Brain microvascular endothelial cell (primary cell): ENCODE measurements at regions not wholly inside any gene's neighbourhood (a gene's known extent, or its start where the extent isn't known, plus 50 kb on each side); places are given as distances from the start of the nearest gene placed in this dataset.

Experiments used
- DNase-seq: peaks from one replicate; pipeline ENCODE4 v3.0.0-alpha.2; 2020
- H3K27ac ChIP-seq: fragments of 250-450 bp; sonication (Bioruptor Pico); 2 replicates; pipeline ENCODE4 v1.5.1; 2020; ENCODE audit warnings: mild to moderate bottlenecking, moderate library complexity
- H3K27me3 ChIP-seq: fragments of 250-450 bp; sonication (Bioruptor Pico); replicated peaks from 2 replicates; pipeline ENCODE4 v1.5.1; 2020; ENCODE audit warnings: mild to moderate bottlenecking
- H3K36me3 ChIP-seq: fragments of 250-450 bp; sonication (Bioruptor Pico); replicated peaks from 2 replicates; pipeline ENCODE4 v1.5.1; 2020; ENCODE audit warnings: mild to moderate bottlenecking
- H3K4me3 ChIP-seq: 2 replicates; pipeline ENCODE4 v1.5.1; 2011; ENCODE audit warnings: low read depth, mild to moderate bottlenecking, control low read depth, low read length, moderate library complexity
- in situ Hi-C: cut with HindIII; loops from 2 replicates; pipeline ENCODE4 v1.10.0; 2017; ENCODE audit warnings: low sequenced_read_pairs, low pct_ligation_motif_present
- TF ChIP-seq, protein P1 (sequence below): IDR thresholded peaks from 2 replicates; pipeline ENCODE4 v1.5.1; 2011; ENCODE audit warnings: low read depth, mild to moderate bottlenecking, moderate library complexity, low read length, control low read depth, inconsistent platforms; ENCODE audit errors: missing control alignments

GRCh38 chr9:124134526-124134925 is 123.0 kb downstream of the LHX2 start:
- in situ Hi-C loops = loop anchor here (25.0 kb wide), 1 partner anchor 178 kb away; no protein-coding TSS in a partner anchor
- no peak for DNase-seq

DNA sequence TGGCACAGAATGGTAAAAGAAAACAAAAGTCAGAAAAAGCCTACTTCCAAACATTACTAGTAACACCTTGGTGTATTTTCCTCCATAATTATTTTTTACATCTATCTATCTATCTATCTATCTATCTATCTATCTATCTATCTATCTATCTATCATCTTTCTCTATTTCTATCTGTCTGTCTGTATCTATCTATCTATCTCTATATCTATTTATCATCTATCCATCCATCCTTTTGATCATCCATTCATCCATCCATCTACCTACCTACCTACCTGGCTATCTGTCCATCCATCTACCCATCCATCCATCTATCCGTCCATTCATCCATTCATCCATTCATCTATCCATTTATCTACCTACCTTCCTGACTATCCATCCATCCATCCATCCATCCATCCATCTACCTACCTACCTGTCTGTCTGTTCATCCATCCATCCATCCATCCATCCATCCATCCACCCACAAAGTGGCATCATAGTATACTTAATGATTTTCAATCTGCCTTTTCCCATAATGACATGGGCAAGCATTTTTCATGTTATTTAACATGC is 121.9 kb upstream of the NEK6 start:
- no peak overlapping the region for H3K4me3 ChIP-seq
- in situ Hi-C loops = loop anchor here (25.0 kb wide), 1 partner anchor 176 kb away; no protein-coding TSS in a partner anchor
- H3K36me3 ChIP-seq = no peaks in the 10 kb centered on the region
- DNase-seq = no peak
- no peaks in the 10 kb centered on the region for H3K27me3 ChIP-seq
- H3K27ac ChIP-seq = no peak overlapping the region
- TF ChIP-seq, protein P1, sequence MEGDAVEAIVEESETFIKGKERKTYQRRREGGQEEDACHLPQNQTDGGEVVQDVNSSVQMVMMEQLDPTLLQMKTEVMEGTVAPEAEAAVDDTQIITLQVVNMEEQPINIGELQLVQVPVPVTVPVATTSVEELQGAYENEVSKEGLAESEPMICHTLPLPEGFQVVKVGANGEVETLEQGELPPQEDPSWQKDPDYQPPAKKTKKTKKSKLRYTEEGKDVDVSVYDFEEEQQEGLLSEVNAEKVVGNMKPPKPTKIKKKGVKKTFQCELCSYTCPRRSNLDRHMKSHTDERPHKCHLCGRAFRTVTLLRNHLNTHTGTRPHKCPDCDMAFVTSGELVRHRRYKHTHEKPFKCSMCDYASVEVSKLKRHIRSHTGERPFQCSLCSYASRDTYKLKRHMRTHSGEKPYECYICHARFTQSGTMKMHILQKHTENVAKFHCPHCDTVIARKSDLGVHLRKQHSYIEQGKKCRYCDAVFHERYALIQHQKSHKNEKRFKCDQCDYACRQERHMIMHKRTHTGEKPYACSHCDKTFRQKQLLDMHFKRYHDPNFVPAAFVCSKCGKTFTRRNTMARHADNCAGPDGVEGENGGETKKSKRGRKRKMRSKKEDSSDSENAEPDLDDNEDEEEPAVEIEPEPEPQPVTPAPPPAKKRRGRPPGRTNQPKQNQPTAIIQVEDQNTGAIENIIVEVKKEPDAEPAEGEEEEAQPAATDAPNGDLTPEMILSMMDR = no peak

More at GRCh38 chr9:124134526-124134925, 123.0 kb downstream of the LHX2 start:
- H3K36me3 ChIP-seq = no peaks in the 10 kb centered on the region
- H3K27me3 ChIP-seq = no peaks in the 10 kb centered on the region
- H3K4me3 ChIP-seq = no peak overlapping the region
- TF ChIP-seq, protein P1 = no peak
- H3K27ac ChIP-seq = no peak overlapping the region

DNA sequence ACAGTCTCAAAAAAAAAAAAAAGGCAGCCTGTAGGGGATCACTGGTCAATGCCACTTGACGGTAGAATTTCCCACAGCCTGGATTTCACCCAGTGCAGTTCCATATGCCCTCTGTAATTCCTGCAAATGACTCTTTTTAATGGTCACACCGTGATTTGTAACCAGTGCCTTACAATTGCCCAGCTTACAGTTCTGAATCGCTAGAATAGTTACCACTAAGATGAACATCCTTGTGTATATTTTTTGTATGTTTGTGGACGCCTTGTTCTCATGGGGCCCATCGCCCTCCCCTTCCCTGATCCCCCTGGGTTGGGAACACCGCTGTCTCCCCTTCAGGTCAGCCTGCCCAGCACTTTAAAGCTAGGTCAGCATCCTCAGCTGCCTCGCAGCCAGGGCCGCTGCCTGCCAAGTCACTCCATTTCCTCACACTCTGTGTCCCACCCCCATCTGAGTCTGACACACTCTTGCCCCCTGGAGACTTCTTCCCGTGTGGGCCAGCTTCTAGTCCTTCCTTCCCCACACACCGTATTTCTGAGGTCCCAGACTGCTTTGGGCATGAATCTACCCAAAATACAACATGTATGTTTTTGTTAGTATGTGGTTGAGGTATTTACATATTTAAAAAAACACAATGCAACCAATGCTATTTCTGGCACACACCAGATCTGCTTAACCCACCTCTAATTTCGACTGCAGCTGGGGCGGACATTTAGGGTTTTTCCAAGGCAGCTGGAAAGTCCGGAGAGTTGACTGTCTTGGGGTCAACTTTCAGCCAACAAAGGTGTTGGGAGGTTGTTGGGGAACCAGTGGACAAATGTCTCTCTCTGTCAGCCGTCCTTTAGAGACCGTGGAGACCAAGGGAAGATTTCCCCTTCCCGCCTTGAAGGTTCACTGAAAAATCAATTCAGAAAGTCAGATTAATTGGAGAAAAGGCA is 120.5 kb upstream of the NEK6 start:
- Histone ChIP-seq H3K4me3 (no peak overlapping the region), H3K36me3 (no peaks in the 10 kb centered on the region), H3K27me3 (no peaks in the 10 kb centered on the region), H3K27ac (no peak overlapping the region)
- DNase-seq = no peak
- in situ Hi-C loops = loop anchor here (25.0 kb wide), 1 partner anchor 175 kb away; no protein-coding TSS in a partner anchor
- TF ChIP-seq, protein P1 = no peak

DNA sequence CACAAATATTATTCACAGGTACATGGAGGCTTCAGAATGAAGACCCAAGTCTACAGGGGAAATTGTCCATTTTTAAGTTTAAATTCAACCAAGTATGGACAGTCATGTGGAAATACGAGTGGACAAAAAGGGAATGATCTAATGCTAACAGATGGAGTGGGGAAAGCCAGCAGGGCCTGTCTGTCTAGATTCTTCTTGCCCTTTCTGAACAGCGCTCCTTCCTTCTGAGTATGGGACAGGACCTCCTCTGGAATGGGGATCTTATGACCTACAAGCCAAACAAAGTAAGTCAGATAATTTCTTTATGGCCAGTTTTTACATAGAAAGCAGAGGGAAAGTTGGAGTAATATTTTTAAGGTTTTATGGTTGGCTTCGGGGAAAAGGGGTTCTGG is 119.8 kb upstream of the NEK6 start:
- no peak overlapping the region for H3K27ac ChIP-seq
- H3K4me3 ChIP-seq = no peak overlapping the region
- in situ Hi-C loops = loop anchor here (25.0 kb wide), 1 partner anchor 174 kb away; no protein-coding TSS in a partner anchor
- no peaks in the 10 kb centered on the region for H3K36me3 ChIP-seq
- TF ChIP-seq, protein P1 = no peak
- no peak for DNase-seq
- H3K27me3 ChIP-seq = no peaks in the 10 kb centered on the region

GRCh38 chr9:124139001-124139400 is 118.7 kb upstream of the NEK6 start:
- no peaks in the 10 kb centered on the region for H3K27me3 ChIP-seq
- DNase-seq = peak; percentile 40
- no peaks in the 10 kb centered on the region for H3K36me3 ChIP-seq
- H3K27ac ChIP-seq = no peak overlapping the region
- no peak overlapping the region for H3K4me3 ChIP-seq
- TF ChIP-seq, protein P1 = no peak
- in situ Hi-C loops = loop anchor here (25.0 kb wide), 1 partner anchor 173 kb away; no protein-coding TSS in a partner anchor
